NCI-H1417 (cell line): ENCODE measurements at regions not wholly inside any gene's neighbourhood (a gene's known extent, or its start where the extent isn't known, plus 50 kb on each side); places are given as distances from the start of the nearest gene placed in this dataset.
A peak's percentile ranks its signal among the peaks of the same experiment; 100 is the strongest.

Experiments
- DNase-seq, 3 experiments: peaks; one replicate each; lab custom pipeline; 2025; lab: John Stamatoyannopoulos, UW

DNA sequence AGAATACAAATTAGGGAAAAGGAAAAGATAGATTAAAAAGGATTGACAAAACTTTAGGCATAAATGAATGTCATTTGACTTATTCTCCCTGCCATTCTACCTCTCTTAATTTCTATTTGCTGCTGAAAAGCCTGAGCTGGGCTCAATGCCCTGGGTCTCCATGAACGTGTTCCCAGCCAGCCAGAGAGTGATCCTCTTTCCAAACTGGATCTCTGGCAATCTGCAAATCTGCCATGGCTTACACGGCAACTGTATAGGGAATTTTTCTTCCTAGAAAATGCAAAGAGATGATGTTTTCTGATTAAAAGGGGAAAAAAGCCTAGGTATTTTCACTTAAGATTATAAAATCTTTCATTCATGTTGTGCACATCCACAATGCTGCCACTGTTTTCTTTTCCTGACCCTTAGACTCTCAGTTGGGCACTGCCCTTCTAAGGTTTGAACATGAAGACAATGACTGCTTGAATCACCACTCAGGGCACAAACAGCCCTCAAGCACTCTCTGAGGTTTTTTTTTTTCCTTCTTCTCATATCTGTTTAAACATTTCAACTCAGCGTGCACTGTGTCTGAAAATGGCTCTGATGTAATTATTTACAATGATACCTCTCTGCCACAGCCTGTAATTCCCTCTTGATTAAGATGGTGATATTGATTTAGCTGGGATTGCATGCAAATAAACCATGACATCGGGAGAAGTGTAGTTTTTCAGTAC is 60.3 kb downstream of the DACT1 start:
- DNase-seq: peak; percentile 58 to 96 (median 92)

DNA sequence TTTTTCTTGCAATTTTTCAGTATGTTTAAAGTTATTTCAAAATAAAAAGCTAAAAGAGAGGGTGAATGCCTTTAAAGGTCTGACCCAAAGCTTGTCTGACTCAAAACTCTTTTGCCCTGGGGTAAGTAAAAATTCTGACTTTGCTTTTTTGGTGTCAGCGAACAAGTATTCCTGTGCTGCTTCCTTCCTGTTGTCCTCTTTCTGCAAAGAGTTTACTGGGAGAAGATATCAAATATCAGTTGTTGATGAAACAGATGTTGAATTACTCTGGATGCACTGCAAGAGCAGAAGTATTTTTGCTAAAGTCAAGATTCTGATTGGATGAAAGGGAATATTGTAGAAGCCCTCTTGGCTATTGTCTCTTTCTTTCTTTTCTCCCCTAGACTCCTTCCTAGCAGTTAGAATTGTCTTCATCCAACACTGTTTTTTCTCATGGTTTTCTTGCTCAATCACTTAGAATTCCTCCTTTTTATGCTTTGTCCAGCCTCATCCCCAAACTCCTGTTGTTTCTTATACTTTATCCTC is 62.0 kb downstream of the DACT1 start:
- DNase-seq: no peak

DNA sequence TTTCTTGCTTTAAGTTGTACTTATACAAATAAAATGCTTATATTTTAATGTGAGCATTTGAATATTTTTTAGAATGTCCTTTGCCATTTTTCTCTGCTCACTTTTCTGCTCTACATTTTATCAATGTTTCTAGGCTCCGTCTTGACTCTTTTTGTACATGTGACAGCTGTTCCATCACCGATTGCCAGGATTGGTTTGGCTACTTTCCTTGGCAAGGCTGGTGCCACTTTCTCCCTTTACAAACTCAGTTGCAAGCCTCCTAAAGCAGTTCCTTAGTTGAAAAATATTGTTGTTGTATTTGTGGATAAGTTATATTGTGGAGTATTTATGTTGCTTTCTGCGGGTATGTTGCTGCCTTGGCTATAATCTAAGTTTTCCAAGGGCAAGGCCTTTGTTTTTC is 63.4 kb downstream of the DACT1 start:
- no peak for DNase-seq

DNA sequence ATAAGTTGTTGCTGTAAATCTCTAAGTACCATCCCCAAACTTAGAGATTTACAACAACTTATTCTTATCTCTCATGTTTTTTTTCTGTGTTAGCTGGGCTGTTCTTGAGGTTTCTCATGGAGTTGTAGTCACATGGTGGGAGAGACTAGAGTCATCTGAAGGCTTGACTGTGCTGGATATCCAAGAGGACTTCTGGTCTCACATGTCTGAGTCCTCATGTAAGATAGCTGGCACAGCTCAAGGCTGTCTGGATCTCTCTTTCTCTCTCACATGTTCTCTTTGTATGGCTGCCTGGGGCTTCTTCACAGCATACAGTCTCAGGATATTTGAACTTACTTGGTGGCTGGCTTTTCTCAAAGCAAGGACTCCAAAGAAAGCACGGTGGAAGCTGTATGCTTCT is 63.8 kb downstream of the DACT1 start:
- DNase-seq: no peak

DNA sequence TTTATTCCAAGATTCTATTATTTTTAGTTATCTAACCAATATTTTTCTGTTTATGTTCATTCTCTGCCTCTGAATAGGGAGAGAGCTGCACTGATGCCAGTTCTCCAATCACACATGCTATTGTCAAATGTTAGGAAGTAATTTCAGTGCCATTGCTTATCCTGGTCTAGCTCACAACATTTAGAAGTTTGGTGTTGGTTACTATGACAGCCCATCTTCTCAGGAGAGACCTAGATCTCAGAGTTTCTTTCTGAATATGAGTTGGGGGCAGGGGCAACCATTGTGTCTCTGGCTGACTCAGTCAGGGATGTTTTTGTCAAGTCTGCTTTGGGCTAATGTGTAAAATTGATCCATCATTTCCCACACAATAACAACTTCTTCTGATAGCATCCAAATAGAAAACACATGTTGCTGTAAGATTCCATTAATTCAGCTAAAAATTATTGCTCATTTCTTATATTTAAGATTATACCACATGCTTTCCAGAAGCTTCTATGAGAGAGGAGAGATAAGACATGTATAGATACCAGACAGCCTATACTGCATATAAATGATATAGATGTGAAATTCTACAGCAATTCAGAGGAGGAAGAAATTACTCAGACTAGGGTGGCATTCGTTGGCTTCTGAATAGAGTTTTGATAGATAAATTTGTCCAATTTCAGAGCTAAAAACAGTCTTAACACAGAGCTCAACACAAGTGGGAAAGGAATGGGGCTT is 64.8 kb downstream of the DACT1 start:
- DNase-seq: no peak

DNA sequence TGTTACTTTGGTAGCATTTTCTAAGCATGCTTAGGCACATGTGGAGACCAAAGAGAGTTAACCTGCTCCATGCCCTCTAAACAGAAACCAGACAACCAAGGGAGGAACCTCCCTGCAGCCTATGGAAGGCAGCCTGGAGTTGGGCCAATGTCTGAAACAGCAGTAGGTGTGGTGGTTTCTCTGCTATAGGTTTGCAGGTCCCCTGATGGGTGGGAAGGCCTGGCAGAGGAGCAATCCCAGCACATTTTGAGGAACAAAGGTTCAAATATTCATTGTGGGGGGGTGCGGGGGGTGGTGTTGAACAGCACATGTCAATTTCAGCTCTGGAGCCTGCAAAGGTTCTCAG is 65.4 kb downstream of the DACT1 start:
- no peak for DNase-seq

DNA sequence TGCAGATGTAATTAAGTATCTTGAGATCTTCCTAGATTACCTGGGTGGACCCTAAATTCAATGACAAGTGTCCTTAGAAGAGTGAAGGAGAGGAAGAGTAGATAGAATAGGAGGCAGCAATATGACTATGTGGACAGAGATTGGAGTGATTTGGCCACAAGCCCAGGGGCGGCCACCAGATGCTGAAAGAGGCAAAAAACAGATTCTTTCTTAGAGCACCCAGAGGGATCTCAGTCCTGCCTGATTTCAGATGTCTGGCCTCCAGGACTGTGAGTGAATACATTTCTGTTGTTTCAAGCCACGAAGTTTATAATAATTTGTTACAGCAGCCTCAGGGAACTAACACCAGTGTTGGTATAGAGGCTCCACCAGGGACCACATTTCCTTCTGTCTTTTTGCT is 67.3 kb downstream of the DACT1 start:
- DNase-seq: no peak

DNA sequence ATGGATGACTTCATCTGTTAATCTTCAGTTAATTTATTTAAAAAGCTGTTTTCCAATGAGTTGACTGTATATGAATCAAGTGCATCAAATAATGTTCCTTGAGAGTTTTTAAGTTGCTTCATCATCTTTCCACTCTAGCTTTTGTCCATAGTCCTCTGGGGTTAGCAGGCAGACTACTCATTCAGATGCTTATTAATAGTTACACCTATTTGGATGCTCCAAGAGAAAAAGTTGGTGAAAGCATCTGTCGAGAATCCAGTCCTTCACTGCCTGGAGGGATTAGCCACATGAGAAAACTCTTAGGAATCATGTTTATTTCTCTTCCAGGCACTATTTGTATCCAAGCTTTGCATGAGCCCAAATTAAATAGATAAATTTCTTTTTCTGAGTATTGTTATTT is 70.2 kb downstream of the DACT1 start:
- no peak for DNase-seq

DNA sequence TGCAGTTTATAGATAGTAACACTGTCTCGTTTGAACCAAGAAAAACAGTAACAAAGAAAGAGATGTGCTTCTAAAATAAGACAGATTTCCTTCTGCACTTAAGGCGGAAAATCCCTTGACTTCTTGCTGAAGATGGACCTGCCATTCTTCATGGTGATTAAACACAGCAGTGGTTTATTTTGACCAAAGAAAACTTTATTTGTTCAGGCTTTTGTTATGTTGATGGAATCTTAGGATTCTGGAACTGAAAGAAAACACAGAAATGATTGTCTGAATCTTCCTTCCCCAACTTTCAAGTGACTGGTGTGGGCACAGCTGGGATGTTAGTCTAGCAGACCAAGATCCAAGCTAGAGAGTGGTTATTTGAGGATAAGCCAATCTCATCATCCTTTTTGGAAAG is 72.2 kb downstream of the DACT1 start:
- no peak for DNase-seq

DNA sequence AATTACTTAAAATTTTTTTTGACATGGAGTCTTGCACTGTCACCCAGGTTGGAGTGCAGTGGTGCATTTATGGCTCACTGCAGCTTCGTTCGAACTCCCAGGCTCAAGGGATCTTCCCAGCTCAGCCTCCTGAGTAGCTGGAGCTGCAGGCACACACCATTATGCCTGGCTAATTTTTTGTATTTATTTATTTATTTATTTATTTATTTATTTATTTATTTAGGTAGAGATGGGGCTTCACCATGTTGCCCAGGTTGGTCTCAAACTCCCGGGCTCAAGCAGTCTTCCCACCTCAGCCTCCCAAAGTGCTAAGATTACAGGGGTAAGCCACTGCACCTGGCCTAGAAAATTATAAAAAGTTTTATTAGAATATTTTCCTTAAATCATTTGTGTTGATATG is 73.6 kb downstream of the DACT1 start:
- no peak for DNase-seq

DNA sequence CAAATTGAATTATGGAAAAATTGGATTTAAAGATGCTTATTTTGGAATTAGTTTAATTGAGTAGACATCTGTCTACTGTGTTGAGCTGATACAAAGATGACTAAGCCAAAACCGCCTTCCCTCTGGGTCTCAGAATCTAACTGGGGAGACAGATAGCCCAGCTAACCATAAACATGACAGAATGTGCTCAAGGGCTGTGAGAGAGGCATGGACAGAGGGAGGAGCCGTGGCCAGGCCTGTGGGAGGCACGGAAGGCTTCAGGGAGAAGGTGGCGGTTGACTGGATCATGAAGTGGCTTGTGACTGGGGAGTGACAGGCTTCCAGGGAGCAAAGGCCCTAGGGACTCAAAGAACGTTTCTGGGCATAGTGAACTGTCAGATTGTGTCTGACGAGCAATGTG is 74.6 kb downstream of the DACT1 start:
- peak in 1 of 3 experiments; percentile 40 for DNase-seq

DNA sequence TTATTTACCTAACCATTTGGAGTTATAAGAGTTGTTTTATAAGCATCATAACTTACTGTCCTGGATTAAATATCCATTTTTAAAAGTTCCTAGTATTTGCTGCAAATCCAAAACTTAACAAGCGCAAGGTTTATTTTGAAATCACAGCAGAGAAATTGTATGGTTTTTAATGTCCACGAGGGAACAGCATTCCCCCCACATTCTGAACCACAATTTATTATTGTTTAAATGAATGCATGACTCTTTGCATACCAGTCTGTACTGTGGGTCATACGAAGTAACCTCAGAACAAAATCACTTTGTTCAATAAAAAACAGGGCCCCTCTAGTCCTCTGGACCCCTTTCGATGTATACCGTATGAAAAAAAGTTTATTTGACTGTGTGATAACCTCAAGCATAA is 75.9 kb downstream of the DACT1 start:
- DNase-seq: no peak

DNA sequence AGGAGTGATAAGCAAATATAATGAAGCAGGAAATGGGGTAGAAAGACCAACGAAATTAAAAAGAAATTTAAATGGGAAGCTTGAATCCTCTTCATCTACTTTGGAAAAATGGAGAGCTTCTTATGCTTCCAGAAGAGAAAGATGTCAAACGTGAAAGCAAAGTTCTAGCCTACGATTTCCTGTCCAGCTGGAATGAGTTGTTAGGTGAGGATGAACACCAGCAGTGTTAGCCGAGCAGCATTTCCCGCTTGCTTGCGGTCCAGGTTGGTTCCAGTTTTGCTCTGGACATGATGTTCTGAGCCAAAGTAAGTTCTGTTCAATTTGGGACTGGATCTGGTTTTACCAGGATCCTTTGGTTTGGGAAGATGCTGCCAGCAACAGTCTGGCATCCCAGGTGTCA is 78.9 kb downstream of the DACT1 start:
- no peak for DNase-seq

DNA sequence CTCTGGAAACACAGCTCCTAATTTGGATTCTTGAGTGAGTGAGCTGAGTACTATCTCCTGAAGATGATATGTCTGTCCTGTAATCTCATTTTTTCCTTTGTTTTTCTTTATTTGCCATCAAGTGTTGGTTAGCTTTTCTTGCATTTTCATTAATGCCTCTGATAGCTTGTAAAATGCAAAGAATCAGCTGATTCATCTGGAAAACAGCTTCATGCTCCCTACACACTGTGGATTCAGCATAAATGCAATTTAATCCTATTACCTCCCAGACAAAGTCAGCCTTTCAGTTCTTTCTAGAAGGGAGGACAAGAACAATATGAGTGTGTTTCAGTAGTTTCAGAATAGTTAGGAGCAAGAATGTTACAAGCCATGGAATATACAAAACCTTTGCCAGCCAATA is 79.4 kb downstream of the DACT1 start:
- DNase-seq: no peak

DNA sequence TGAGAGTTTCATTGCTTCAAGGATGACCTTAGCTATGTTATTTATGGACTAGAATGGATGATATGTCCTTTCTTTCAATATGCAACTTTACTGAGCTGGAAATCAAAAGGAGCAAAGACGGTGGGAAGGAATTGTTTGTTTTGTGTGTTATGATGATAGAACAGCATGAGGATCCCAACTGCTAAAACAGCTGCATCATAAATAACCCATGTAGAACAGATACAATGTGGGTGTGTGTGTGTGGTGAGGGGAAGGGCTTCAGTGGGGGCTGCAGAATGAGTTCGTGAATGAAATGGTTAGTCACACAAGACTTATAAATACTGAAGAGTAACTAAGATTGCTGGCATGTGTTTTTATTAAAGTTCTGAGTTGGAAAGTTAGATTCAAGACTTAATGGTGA is 80.1 kb downstream of the DACT1 start:
- DNase-seq: no peak

DNA sequence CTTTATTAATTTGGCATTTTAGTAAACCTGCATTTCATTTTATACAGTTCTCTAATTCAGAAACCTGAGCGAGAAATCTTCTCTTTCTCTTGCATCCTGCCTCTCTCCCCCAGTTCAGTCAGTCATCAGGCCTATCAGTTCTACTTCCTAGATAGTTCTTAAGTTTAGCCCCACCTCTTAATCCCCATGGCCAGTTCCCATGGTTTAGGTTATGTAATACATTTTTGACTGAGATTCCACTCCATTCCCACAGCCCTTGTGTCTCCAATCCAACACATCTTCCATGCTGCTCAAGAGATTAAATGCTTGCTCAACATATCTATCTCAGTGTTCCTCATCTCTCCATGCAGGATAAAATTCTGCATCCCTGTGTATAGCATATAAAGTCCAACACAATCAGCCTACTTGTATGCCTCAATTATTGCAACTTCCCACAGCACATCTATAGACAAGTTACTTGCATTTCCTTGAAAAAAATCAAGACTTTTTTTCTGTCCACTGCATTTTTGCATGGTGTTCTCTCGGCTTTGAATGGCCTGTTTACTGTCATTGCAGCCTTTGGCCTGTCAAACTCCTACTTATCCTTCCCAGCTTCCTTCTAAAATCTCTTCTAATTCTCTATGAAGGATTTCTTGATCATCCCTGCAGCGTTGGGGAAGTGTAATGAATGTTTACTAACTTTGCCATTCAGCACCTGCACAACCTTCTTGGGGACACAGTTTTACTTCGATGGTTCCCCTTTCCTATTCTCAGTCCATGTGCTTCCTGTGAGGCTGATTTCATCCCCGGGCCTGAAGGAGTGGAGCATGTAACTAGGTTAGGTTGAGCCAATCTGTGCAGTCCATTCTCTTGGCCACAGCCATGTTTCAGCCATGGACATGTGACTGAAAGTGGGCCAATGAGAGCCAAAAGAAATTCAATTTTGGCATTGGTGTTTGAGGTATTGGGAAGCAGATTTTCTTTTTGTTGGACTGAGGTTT is 80.8 kb downstream of the DACT1 start:
- DNase-seq: no peak

DNA sequence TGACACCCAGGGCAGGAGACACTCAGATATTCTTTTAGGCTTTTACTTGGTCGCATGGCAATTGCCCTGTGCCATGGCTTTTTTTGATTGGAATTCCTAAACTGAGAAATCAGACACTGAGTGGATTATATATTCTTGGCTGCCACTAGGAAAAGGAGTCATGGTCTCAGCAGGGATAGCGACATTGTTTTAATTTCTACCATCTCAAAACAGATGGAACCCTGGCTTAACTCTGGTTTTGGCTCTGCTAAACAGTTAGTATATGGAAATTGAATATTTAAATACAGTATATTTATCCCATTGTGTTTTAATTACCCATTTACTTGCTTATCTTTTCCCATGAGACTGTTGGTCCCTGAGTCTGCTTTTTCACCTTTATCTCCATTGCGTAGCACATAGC is 84.0 kb downstream of the DACT1 start:
- DNase-seq: no peak

DNA sequence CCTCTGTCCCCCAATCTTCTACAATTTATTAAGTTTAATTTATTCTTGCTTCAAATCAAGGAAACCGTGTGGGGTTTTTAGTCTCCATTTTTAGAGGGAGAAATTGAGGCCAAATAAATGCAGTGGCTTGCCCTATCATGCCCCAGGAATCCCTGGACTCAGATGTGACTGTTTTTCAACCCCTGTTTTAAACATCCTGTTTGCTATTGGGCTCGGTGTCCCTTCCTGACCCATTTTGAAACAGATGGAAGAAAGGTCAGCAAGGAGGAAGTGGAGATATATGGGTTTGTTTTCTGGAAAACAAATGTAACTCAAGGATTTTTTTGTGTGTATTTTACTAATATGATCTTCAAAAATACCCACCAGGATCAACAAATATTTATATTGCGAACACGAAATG is 84.7 kb downstream of the DACT1 start:
- no peak for DNase-seq

DNA sequence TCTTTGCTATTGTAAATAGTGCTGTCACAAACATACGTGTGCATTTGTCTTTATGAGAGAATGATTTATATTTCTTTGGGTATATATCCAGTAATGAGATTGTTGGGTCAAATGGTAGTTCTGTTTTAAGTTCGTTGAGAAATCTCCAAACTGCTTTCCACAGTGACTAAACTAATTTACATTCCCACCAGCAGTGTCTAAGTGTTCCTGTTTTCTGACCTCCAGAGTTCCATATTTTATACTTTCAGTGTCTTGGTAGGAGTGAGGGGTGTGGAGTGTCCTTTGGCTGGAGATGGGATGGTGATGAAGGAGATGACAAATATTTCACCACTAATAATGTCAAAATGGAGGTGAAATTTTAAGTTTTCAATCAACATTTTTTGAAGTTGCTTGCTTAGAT is 86.4 kb downstream of the DACT1 start:
- DNase-seq: no peak

DNA sequence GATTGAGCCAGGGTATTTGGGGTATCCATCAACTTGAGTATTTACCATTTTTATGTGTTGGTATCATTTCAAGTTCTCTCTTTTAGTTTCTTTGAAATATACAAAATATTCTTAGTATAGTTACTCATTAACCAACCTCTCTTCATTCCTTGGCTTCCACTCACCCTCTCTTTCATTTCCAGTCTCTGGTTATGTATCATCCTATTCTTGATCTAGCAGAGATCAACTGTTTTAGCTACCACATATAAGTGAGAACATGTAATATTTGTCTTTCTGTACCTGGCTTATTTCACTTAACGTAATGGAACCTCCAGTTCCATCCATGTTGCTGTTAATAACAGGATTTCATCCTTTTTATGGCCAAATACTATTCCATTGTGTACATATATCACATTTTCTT is 86.9 kb downstream of the DACT1 start:
- DNase-seq: no peak

DNA sequence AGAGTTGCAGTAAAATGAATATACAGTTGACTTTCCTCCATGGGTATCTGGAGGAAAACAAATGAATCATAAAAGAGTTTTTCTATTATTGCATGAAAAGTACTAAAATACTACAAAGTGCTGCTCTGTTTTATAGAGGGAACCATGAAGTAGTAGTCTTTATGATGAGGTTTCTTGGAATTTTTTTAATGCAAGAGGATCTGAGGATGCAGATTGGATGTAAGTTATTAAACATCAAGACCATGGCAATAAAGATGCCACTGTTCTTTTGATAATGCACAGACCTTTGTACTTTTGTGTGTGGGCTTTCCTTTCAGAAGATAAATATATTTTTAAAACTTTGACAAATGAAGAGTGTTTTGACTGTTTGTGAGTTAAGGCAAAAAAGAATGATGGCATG is 87.5 kb downstream of the DACT1 start:
- DNase-seq: no peak

DNA sequence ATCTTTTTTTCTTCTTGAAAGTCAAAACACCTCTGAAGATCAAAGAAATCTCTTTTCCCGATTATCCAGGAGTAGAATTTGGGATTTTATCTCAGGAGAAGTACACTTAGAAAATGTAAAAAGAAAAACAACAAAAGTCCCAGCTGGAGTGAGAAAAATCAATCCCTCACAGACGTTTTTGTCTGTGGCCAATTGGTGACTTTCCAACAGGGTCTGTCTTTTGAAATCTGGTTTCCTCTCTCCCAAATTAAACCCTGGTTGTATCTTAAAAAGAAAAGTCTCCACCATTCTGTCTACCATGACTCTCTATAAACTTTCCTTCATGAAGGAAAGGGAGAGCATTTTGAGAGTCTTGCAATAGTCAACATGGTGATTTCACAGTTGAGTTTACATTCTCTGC is 88.1 kb downstream of the DACT1 start:
- DNase-seq: no peak
